ENCODE measurements at regions not wholly inside any gene's neighbourhood (a gene's known extent, or its start where the extent isn't known, plus 50 kb on each side); places are given as distances from the start of the nearest gene placed in this dataset.

DNA sequence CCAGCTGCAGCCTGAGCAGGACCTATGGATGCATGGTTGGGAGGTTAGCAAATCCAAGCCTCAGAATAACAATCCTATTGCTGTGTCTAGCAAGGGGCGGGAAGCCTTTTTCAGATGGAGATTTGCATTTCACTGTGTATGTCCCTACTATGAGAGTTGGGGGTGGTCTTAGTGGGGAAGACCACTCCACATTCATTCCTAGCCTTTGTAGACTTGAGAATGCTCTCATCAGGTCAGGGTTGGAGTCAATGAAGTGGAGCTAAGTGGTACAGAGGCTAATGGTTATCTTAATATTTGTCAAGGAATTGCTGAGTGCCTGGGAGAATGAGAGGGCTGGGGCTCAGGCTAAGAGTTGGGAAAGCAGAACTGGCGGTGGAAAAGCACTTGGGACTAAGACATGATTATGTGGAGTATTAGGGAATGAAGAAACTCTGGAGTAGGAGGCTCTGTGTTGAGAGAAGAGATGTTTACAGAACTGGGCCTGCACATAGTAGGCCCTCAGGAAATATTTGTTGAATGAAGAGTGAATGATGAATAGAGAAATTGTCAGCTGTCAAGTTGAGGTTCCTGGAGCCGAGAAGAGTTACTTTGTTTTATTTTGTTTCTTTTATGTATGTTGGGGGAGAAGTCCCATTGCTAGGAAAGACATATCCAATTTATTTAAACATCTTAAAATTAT, 175.5 kb upstream of the SPRY4 start:
- TF ChIP-seq, protein P1, sequence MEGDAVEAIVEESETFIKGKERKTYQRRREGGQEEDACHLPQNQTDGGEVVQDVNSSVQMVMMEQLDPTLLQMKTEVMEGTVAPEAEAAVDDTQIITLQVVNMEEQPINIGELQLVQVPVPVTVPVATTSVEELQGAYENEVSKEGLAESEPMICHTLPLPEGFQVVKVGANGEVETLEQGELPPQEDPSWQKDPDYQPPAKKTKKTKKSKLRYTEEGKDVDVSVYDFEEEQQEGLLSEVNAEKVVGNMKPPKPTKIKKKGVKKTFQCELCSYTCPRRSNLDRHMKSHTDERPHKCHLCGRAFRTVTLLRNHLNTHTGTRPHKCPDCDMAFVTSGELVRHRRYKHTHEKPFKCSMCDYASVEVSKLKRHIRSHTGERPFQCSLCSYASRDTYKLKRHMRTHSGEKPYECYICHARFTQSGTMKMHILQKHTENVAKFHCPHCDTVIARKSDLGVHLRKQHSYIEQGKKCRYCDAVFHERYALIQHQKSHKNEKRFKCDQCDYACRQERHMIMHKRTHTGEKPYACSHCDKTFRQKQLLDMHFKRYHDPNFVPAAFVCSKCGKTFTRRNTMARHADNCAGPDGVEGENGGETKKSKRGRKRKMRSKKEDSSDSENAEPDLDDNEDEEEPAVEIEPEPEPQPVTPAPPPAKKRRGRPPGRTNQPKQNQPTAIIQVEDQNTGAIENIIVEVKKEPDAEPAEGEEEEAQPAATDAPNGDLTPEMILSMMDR (IDR thresholded peaks at IDR 0.05), result no peak
- TF ChIP-seq POLR2A (IDR thresholded peaks at IDR 0.05), result no peak

Data from right lobe of liver (tissue), 4 donors.